Ovary (tissue), 3 donors: ENCODE measurements at regions not wholly inside any gene's neighbourhood (a gene's known extent, or its start where the extent isn't known, plus 50 kb on each side); places are given as distances from the start of the nearest gene placed in this dataset.

Experiments used
- EP300 ChIP-seq: sonication (generic); formaldehyde crosslinking; IDR thresholded peaks from one replicate; pipeline ENCODE4 v1.6.1; 2017; ENCODE audit warnings: antibody characterized with exemption
- POLR2A ChIP-seq: fragments of 450-650 bp; IDR thresholded peaks from one replicate; pipeline ENCODE4 v1.6.1; 2017; ENCODE audit warnings: antibody characterized with exemption, mild to moderate bottlenecking, moderate library complexity
- TF ChIP-seq, protein P1 (sequence below), 3 donors: fragments of 450-650 bp in 2 of 3; fragments of 200-600 bp in 1 of 3; IDR thresholded peaks; one replicate each; pipeline versions ENCODE4 v1.5.1 to v1.8.0; 2016 to 2022; ENCODE audit warnings: antibody characterized with exemption in 3 of 3, mild to moderate bottlenecking in 1 of 3
- donor health status: DM: no; HTN: no; CAD: no.

DNA sequence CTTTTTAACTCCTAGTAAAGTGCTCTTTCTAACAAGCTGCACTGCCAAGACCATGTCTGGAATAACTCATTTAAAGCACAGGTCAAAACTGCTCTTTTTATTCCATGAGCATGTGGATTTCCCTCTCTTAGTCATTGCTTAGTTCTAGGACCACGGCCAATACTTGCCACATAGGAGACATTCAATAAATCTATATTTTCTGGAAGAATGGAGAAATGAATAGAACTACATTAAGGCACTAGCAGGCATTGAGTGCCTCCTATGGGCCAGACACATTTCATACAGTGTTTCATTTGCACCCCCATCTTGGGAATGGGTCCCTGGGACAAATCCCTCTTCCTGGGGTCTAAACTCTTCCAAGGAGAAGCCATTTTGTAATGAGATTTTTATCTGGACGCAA lies 552.8 kb upstream of the CITED2 start:
- TF ChIP-seq, protein P1, sequence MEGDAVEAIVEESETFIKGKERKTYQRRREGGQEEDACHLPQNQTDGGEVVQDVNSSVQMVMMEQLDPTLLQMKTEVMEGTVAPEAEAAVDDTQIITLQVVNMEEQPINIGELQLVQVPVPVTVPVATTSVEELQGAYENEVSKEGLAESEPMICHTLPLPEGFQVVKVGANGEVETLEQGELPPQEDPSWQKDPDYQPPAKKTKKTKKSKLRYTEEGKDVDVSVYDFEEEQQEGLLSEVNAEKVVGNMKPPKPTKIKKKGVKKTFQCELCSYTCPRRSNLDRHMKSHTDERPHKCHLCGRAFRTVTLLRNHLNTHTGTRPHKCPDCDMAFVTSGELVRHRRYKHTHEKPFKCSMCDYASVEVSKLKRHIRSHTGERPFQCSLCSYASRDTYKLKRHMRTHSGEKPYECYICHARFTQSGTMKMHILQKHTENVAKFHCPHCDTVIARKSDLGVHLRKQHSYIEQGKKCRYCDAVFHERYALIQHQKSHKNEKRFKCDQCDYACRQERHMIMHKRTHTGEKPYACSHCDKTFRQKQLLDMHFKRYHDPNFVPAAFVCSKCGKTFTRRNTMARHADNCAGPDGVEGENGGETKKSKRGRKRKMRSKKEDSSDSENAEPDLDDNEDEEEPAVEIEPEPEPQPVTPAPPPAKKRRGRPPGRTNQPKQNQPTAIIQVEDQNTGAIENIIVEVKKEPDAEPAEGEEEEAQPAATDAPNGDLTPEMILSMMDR (IDR thresholded peaks at IDR 0.05) = no peak
- TF ChIP-seq EP300 (no peak), POLR2A (no peak)
